Glutamatergic neuron (in vitro differentiated cells): ENCODE measurements at regions not wholly inside any gene's neighbourhood (a gene's known extent, or its start where the extent isn't known, plus 50 kb on each side); places are given as distances from the start of the nearest gene placed in this dataset.
A peak's percentile ranks its signal among the peaks of the same experiment; 100 is the strongest.

Experiments used
- DNase-seq: peaks from one replicate; pipeline ENCODE4 v3.0.0; 2022
- H3K27ac Mint-ChIP-seq: one replicate; pipeline ENCODE4 v1.8.0; 2020; ENCODE audit warnings: mild to moderate bottlenecking, mixed read lengths, inconsistent platforms; ENCODE audit not compliant: unreplicated experiment
- H3K27me3 Mint-ChIP-seq: one replicate; pipeline ENCODE4 v1.8.0; 2020; ENCODE audit warnings: mild to moderate bottlenecking, moderate library complexity, mixed read lengths, inconsistent platforms; ENCODE audit not compliant: unreplicated experiment
- H3K36me3 Mint-ChIP-seq: one replicate; pipeline ENCODE4 v1.8.0; 2020; ENCODE audit warnings: mild to moderate bottlenecking, mixed read lengths, inconsistent platforms; ENCODE audit not compliant: unreplicated experiment
- H3K4me1 Mint-ChIP-seq: one replicate; pipeline ENCODE4 v1.8.0; 2020; ENCODE audit warnings: mild to moderate bottlenecking, low read depth, mixed read lengths, inconsistent platforms; ENCODE audit not compliant: unreplicated experiment
- H3K4me3 Mint-ChIP-seq: one replicate; pipeline ENCODE4 v1.8.0; 2020; ENCODE audit warnings: mild to moderate bottlenecking, mixed read lengths, inconsistent platforms; ENCODE audit not compliant: unreplicated experiment
- H3K9me3 Mint-ChIP-seq: one replicate; pipeline ENCODE4 v1.8.0; 2020; ENCODE audit warnings: mild to moderate bottlenecking, moderate library complexity, mixed read lengths, inconsistent platforms; ENCODE audit not compliant: unreplicated experiment
- CTCF ChIP-seq: fragments of 200-600 bp; sonication (generic); IDR thresholded peaks from one replicate; pipeline ENCODE4 v1.5.0; 2021; ENCODE audit not compliant: partially characterized antibody, unreplicated experiment

- no peaks in the 10 kb centered on the region for H3K36me3 Mint-ChIP-seq
- no peak for TF ChIP-seq CTCF
- H3K4me3 Mint-ChIP-seq, result no peak overlapping the region
- no peak overlapping the region for H3K27ac Mint-ChIP-seq
- H3K4me1 Mint-ChIP-seq, result no peaks in the 10 kb centered on the region
- no peaks in the 10 kb centered on the region for H3K27me3 Mint-ChIP-seq
- peaks cover 2% of the 10 kb centered on the region for H3K9me3 Mint-ChIP-seq
- DNase-seq, result no peak
Measured at GRCh38 chrX:127030016-127030748, 210.7 kb downstream of the PRR32 start.

DNA sequence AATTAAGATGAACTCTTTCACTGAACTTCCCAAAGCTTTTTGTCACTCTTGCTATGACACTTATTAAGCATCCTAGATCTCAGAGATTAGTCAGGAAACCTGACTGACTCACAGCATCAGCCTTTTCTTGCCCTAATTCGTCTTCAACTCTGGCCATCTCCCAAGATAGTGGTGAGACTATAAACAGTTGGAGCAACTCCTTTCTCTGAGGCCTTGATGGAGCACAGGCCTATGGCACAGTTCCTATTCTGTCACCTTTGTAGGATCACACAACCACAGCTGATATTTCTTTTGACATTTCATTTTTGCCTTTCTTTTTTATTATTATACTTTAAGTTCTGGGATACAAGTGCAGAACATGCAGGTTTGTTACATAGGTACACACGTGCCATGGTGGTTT lies 217.6 kb downstream of the PRR32 start:
- Mint-ChIP-seq H3K4me1 (no peaks in the 10 kb centered on the region), H3K36me3 (no peaks in the 10 kb centered on the region), H3K9me3 (no peaks in the 10 kb centered on the region), H3K27me3 (no peaks in the 10 kb centered on the region), H3K4me3 (no peak overlapping the region), H3K27ac (no peak overlapping the region)
- no peak for TF ChIP-seq CTCF
- DNase-seq, result no peak

DNA sequence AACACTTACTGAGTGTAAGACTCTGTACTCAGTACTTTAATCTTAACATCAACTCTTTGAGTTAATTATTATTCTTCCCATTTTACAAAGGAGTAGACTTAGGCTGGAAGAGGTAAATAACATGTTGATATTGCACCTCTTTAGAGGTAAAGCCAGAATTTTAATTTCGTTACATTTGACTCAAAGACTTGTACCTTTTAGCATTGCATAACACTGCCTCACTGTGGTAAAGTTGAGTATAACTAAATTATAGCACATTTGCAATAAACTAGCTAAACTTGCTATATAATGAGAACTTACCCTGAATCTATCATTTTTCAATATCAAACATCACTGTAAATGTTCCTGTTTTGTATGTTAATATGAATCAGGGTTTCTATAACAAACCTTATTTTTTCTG lies 218.5 kb downstream of the PRR32 start:
- Mint-ChIP-seq H3K4me3 (no peak overlapping the region), H3K27ac (no peak overlapping the region), H3K9me3 (no peaks in the 10 kb centered on the region), H3K27me3 (no peaks in the 10 kb centered on the region), H3K4me1 (no peaks in the 10 kb centered on the region), H3K36me3 (no peaks in the 10 kb centered on the region)
- peak; percentile 22 for TF ChIP-seq CTCF
- DNase-seq, result no peak

- no peaks in the 10 kb centered on the region for H3K9me3 Mint-ChIP-seq
- no peaks in the 10 kb centered on the region for H3K36me3 Mint-ChIP-seq
- H3K27ac Mint-ChIP-seq, result no peak overlapping the region
Measured at GRCh38 chrX:127057891-127058619, 238.5 kb downstream of the PRR32 start.

More at GRCh38 chrX:127057891-127058619, 238.5 kb downstream of the PRR32 start:
- no peak for DNase-seq
- Mint-ChIP-seq H3K27me3 (no peaks in the 10 kb centered on the region), H3K4me1 (no peaks in the 10 kb centered on the region), H3K4me3 (no peak overlapping the region)
- no peak for TF ChIP-seq CTCF
